ENCODE measurements at regions not wholly inside any gene's neighbourhood (a gene's known extent, or its start where the extent isn't known, plus 50 kb on each side); places are given as distances from the start of the nearest gene placed in this dataset.

DNA sequence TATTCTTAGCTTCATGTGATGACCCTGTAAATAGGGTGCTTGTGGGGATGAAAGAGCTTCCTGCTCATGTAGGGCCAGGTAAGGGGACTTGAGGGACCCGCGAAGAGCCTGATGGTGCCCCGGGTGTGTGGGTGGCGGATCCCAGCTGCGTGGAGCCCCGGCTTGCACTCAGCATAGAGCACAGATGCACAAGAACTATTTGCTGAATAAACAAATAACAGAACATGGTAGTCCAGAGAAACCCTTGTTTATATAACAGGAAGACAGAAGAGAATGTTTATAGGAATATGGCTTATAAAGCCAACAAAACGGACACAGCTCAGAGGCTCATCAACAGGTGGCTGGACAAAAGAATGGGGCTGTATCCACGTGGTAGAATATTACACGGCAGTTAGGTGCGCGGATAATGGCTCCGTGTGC, 106.9 kb upstream of the COL5A1 start:
- H3K27me3 ChIP-seq (replicated peaks in 1 of 4; ENCODE audit: control insufficient read depth in 3 of 4, extremely low read depth in 1 of 4, insufficient read depth in 3 of 4, low read length in 3 of 4), result peaks cover 0 to 2% (median 0%) of the 10 kb centered on the region in 4 experiments; a peak in 1 of 7 replicates
- H3K9ac ChIP-seq (replicated peaks in 1 of 4; ENCODE audit: extremely low read depth in 1 of 4, low read depth in 3 of 4, low read length in 3 of 4), result no peak overlapping the region
- H3K56ac ChIP-seq (replicated peaks; ENCODE audit: insufficient read length, low read depth, low read length), result no peak overlapping the region
- no peaks in the 10 kb centered on the region for H3K36me3 ChIP-seq (ENCODE audit: control insufficient read depth in 2 of 4, insufficient read depth in 4 of 4, low read length in 3 of 4)
- POLR2A ChIA-PET (ENCODE audit: partially characterized antibody), result interaction anchor here (1.0 kb wide), 1 partner anchor 948 kb away, joined by 3 read pairs; no protein-coding TSS in a partner anchor
- no peaks in the 10 kb centered on the region for H3K79me2 ChIP-seq (ENCODE audit: control insufficient read depth in 1 of 2, insufficient read depth in 2 of 2, low read length in 2 of 2)
- H2BK120ac ChIP-seq (replicated peaks; ENCODE audit: low read depth, low read length), result no peak overlapping the region
- H3K4ac ChIP-seq (replicated peaks; ENCODE audit: insufficient read length, low read depth, low read length), result no peak overlapping the region
- no peak overlapping the region for H3K18ac ChIP-seq (ENCODE audit: extremely low read depth, low read length)
- CTCF ChIA-PET (ENCODE audit: partially characterized antibody), result interaction anchor here (0.8 to 1.5 kb wide), 2 partner anchors 36 to 85 kb away, joined by 4 to 6 read pairs; no protein-coding TSS in a partner anchor
- DNase-seq (ENCODE audit: low read depth in 1 of 2, low spot score in 2 of 2), result no peak
- TF ChIP-seq RXRA (IDR thresholded peaks at IDR 0.05; ENCODE audit: insufficient read depth, low read depth, low read length) (no peak), JUN (IDR thresholded peaks at IDR 0.05; ENCODE audit: low read depth, low read length) (no peak), TAF7 (optimal IDR thresholded peaks at IDR 0.05; ENCODE audit: borderline replicate concordance, low read depth, low read length) (no peak), BCL11A (IDR thresholded peaks at IDR 0.05; ENCODE audit: low read depth in 2 of 2, low read length in 2 of 2) (no peak), POU5F1 (IDR thresholded peaks at IDR 0.05; ENCODE audit: low read depth, low read length) (no peak)
- H3K23ac ChIP-seq (ENCODE audit: insufficient read length), result no peak overlapping the region
- H3K79me1 ChIP-seq (ENCODE audit: low read depth, low read length), result no peaks in the 10 kb centered on the region
- H3K27ac ChIP-seq (ENCODE audit: low read depth, low read length), result no peak overlapping the region
- H3K23me2 ChIP-seq (ENCODE audit: low read depth, low read length), result no peaks in the 10 kb centered on the region
- H4K8ac ChIP-seq (ENCODE audit: extremely low read depth, insufficient read depth, low read length), result no peak overlapping the region
- H2BK5ac ChIP-seq (ENCODE audit: low read depth, low read length), result no peak overlapping the region
- H4K91ac ChIP-seq (replicated peaks; ENCODE audit: insufficient read length, low read length), result no peak overlapping the region
- no peak overlapping the region for H2BK20ac ChIP-seq (ENCODE audit: low read length)
- H2BK15ac ChIP-seq (ENCODE audit: low read length), result no peak overlapping the region
- H3K14ac ChIP-seq (ENCODE audit: insufficient read length), result no peak overlapping the region
- WGBS, 2 experiments (ENCODE audit: extremely low coverage in 1 of 2, insufficient coverage in 1 of 2, insufficient read length in 1 of 2, insufficient replicate concordance in 2 of 2, low coverage in 1 of 2, low lambda C conversion rate in 2 of 2, missing lambda C conversion rate in 1 of 2), result 88% methylated on average over 12 of the region's 12 CpGs; no CpG with 5 or more reads in 1 of the 2 experiments
- no peak overlapping the region for H3K4me3 ChIP-seq (ENCODE audit: extremely low read depth in 1 of 4, insufficient read depth in 2 of 4, low read depth in 3 of 4, low read length in 4 of 4)
- no peak for FAIRE-seq
- H4K20me1 ChIP-seq (replicated peaks in 1 of 2; ENCODE audit: control insufficient read depth in 1 of 2, insufficient read depth in 2 of 2, low read length in 2 of 2), result no peaks in the 10 kb centered on the region
- peaks cover 4 to 9% of the 10 kb centered on the region in 2 experiments; a peak in 3 of 4 replicates for H3K9me3 ChIP-seq (ENCODE audit: insufficient read depth in 2 of 2, low read depth in 1 of 2, low read length in 1 of 2)
- no peak overlapping the region for H2AFZ ChIP-seq (ENCODE audit: low read length)
- H2BK12ac ChIP-seq (ENCODE audit: low read depth, low read length), result no peak overlapping the region
- no peak overlapping the region for H4K5ac ChIP-seq (ENCODE audit: insufficient read length, low read depth, low read length)
- H3K4me1 ChIP-seq (replicated peaks in 1 of 4; ENCODE audit: control insufficient read depth in 3 of 4, insufficient read depth in 4 of 4, low read length in 3 of 4), result no peaks in the 10 kb centered on the region; a peak in 1 of 7 replicates
- no peak overlapping the region for H3K4me2 ChIP-seq (ENCODE audit: insufficient read depth in 1 of 2, low read depth in 2 of 2, low read length in 2 of 2)
- H2AK5ac ChIP-seq (ENCODE audit: low read depth, low read length), result no peak overlapping the region
